Trophoblast cell (in vitro differentiated cells and primary cell): ENCODE measurements at regions not wholly inside any gene's neighbourhood (a gene's known extent, or its start where the extent isn't known, plus 50 kb on each side); places are given as distances from the start of the nearest gene placed in this dataset.
A peak's percentile ranks its signal among the peaks of the same experiment; 100 is the strongest.
"Not testable (repeated sequence)": the region's sequence is repeated elsewhere in the genome, so short reads cannot be mapped to it uniquely, and the experiment has no call there.

Experiments
- DNase-seq, 2 donors: peaks; one replicate each; pipeline ENCODE4 v3.0.0-alpha.2; 2016
- H2AFZ ChIP-seq: 2 replicates; pipeline ENCODE4 v1.6.1; 2013; ENCODE audit warnings: low read length, moderate library complexity, mild to moderate bottlenecking; ENCODE audit not compliant: insufficient read depth, poor library complexity
- H2AK5ac ChIP-seq: 2 replicates; pipeline ENCODE4 v1.6.1; 2013; ENCODE audit warnings: mild to moderate bottlenecking, low read length
- H2BK120ac ChIP-seq: 2 replicates; pipeline ENCODE4 v1.6.1; 2013; ENCODE audit warnings: low read length, mild to moderate bottlenecking, moderate library complexity; ENCODE audit not compliant: insufficient read depth, poor library complexity
- H2BK12ac ChIP-seq: 2 replicates; pipeline ENCODE4 v1.6.1; 2013; ENCODE audit warnings: mild to moderate bottlenecking, low read length, moderate library complexity
- H2BK5ac ChIP-seq: 2 replicates; pipeline ENCODE4 v1.6.1; 2013; ENCODE audit warnings: low read length, low read depth, moderate library complexity, mild to moderate bottlenecking; ENCODE audit not compliant: poor library complexity
- H3K14ac ChIP-seq: 2 replicates; pipeline ENCODE4 v1.6.1; 2013; ENCODE audit warnings: mild to moderate bottlenecking, low read length
- H3K18ac ChIP-seq: 2 replicates; pipeline ENCODE4 v1.6.1; 2013; ENCODE audit warnings: mild to moderate bottlenecking, low read length
- H3K23ac ChIP-seq: 2 replicates; pipeline ENCODE4 v1.6.1; 2013; ENCODE audit warnings: low read length
- H3K27ac ChIP-seq: 2 replicates; pipeline ENCODE4 v1.5.1; 2013; ENCODE audit warnings: low read depth, mild to moderate bottlenecking, inconsistent platforms, low read length, moderate library complexity
- H3K27me3 ChIP-seq: 2 replicates; pipeline ENCODE4 v1.6.1; 2013; ENCODE audit warnings: inconsistent platforms, mild to moderate bottlenecking, low read length, moderate library complexity; ENCODE audit not compliant: insufficient read depth
- H3K36me3 ChIP-seq, 2 experiments: 1 replicate in 1 of 2; 2 replicates in 1 of 2; pipeline ENCODE4 v1.6.1; 2013; ENCODE audit warnings: low read length in 2 of 2, mild to moderate bottlenecking in 2 of 2, moderate library complexity in 1 of 2; ENCODE audit not compliant: insufficient read depth in 2 of 2, control insufficient read depth in 1 of 2
- H3K4ac ChIP-seq: 2 replicates; pipeline ENCODE4 v1.6.1; 2013; ENCODE audit warnings: low read depth, mild to moderate bottlenecking, low read length, moderate library complexity
- H3K4me1 ChIP-seq, 2 experiments: 1 replicate in 1 of 2; 2 replicates in 1 of 2; pipeline ENCODE4 v1.6.1; 2013; ENCODE audit warnings: low read length in 2 of 2, mild to moderate bottlenecking in 2 of 2, moderate library complexity in 1 of 2; ENCODE audit not compliant: insufficient read depth in 2 of 2, control insufficient read depth in 1 of 2
- H3K4me2 ChIP-seq: 2 replicates; pipeline ENCODE4 v1.6.1; 2013; ENCODE audit warnings: inconsistent platforms, mild to moderate bottlenecking, low read length, moderate library complexity
- H3K4me3 ChIP-seq: 2 replicates; pipeline ENCODE4 v1.5.1; 2013; ENCODE audit warnings: mild to moderate bottlenecking, low read depth, low read length, inconsistent platforms
- H3K79me1 ChIP-seq: one replicate; pipeline ENCODE4 v1.6.1; 2013; ENCODE audit warnings: low read length
- H3K79me2 ChIP-seq: 2 replicates; pipeline ENCODE4 v1.6.1; 2013; ENCODE audit warnings: low read length, mild to moderate bottlenecking; ENCODE audit not compliant: control insufficient read depth, insufficient read depth, poor library complexity
- H3K9ac ChIP-seq: 2 replicates; pipeline ENCODE4 v1.6.1; 2013; ENCODE audit warnings: mild to moderate bottlenecking, low read length
- H3K9me3 ChIP-seq: 2 replicates; pipeline ENCODE4 v1.6.1; 2013; ENCODE audit warnings: low read depth, mild to moderate bottlenecking, control low read depth, inconsistent platforms, low read length; ENCODE audit not compliant: insufficient read depth
- H4K12ac ChIP-seq: 2 replicates; pipeline ENCODE4 v1.6.1; 2013; ENCODE audit warnings: low read depth, mild to moderate bottlenecking, low read length, moderate library complexity
- H4K8ac ChIP-seq: 2 replicates; pipeline ENCODE4 v1.6.1; 2013; ENCODE audit warnings: low read depth, mild to moderate bottlenecking, low read length, moderate library complexity
- H4K91ac ChIP-seq: one replicate; pipeline ENCODE4 v1.6.1; 2013; ENCODE audit warnings: low read depth, mild to moderate bottlenecking, low read length, moderate library complexity
- WGBS: extraction: QIAGEN DNeasy Blood & Tissue Kit; methylation state at CpG from one replicate; pipeline ENCODE4 v1.1.7; 2013; ENCODE audit warnings: missing lambda C conversion rate; ENCODE audit not compliant: insufficient read length, insufficient coverage; ENCODE audit errors: extremely low coverage; 5-methylcytosine and 5-hydroxymethylcytosine counted together

DNA sequence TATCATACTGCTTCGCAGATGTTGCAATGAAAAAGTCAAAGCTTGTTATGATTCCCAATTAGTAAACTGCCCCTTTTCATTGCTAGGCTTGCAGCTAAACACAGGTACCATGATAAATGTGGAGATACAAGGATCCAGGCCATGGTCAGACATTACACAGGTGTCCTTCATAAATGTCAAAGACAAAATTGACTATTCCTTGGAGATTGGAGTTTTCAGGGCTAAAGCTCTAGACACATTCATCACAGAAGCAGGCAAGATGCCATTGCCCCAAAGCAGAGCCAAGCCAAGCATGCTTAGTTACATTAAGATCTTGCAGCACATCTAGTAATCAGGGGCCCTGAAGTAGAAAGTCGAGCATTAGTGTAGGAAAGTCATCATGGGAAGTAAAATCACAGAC, 111.3 kb upstream of the INTU start:
- Histone ChIP-seq H3K9ac (no peak overlapping the region), H3K18ac (no peak overlapping the region), H3K14ac (no peak overlapping the region), H4K12ac (no peak overlapping the region), H2BK12ac (no peak overlapping the region), H3K36me3 (no peaks in the 10 kb centered on the region), H2AK5ac (no peak overlapping the region), H2BK5ac (no peak overlapping the region), H3K79me2 (no peaks in the 10 kb centered on the region), H3K4me3 (no peak overlapping the region), H2BK120ac (no peak overlapping the region), H2AFZ (no peak overlapping the region), H3K4me1 (peaks cover 0 to 4% of the 10 kb centered on the region in 2 experiments), H3K9me3 (no peaks in the 10 kb centered on the region), H3K27me3 (no peaks in the 10 kb centered on the region), H4K8ac (no peak overlapping the region), H4K91ac (no peak overlapping the region), H3K23ac (no peak overlapping the region), H3K4ac (no peak overlapping the region), H3K79me1 (no peaks in the 10 kb centered on the region), H3K27ac (no peak overlapping the region), H3K4me2 (no peak overlapping the region)
- no peak for DNase-seq
- no CpG with 5 or more reads among the region's 2 CpGs for WGBS

- Histone ChIP-seq H4K91ac (no peak overlapping the region), H4K12ac (no peak overlapping the region)
- no CpG with 5 or more reads among the region's 1 CpG for WGBS
Observed at GRCh38 chr4:127523369-127523768, 109.4 kb upstream of the INTU start.

DNA sequence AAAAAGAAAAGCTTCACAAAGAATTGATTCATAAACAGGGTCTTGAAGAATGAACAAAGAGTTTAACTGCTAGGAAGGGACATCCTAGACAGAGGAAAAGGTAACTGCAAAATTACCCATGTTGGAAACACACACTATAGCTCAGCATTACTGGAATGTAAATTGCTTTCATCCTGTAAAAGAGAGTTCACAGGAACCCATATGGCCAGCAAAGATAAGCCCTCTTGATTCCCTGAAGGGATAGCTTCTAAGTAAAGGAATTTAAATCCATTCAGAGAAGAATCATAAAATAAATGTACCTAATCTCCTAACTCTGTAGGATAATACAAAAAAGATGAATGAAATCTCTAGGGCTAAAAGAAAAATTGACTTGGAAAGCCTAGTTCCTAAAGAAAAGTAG, 107.1 kb upstream of the INTU start:
- Histone ChIP-seq H2AFZ (no peak overlapping the region), H4K12ac (no peak overlapping the region), H3K9ac (no peak overlapping the region), H3K79me1 (no peaks in the 10 kb centered on the region), H3K4me2 (peak overlapping the region; percentile 12), H3K4ac (no peak overlapping the region), H3K79me2 (no peaks in the 10 kb centered on the region), H2BK5ac (no peak overlapping the region), H4K8ac (no peak overlapping the region), H2BK120ac (no peak overlapping the region), H3K14ac (no peak overlapping the region), H3K27ac (peak overlapping the region; percentile 40), H3K4me1 (peaks cover 2 to 4% of the 10 kb centered on the region in 2 experiments), H3K36me3 (no peaks in the 10 kb centered on the region), H3K23ac (no peak overlapping the region), H3K27me3 (no peaks in the 10 kb centered on the region), H2AK5ac (no peak overlapping the region), H2BK12ac (no peak overlapping the region), H3K4me3 (no peak overlapping the region), H4K91ac (no peak overlapping the region), H3K9me3 (no peaks in the 10 kb centered on the region), H3K18ac (no peak overlapping the region)
- DNase-seq = no peak

More at GRCh38 chr4:127523369-127523768, 109.4 kb upstream of the INTU start:
- Histone ChIP-seq H3K4me3 (no peak overlapping the region), H3K9ac (no peak overlapping the region), H3K79me2 (no peaks in the 10 kb centered on the region), H3K27me3 (no peaks in the 10 kb centered on the region), H3K9me3 (no peaks in the 10 kb centered on the region), H2BK5ac (no peak overlapping the region), H3K14ac (no peak overlapping the region), H3K23ac (no peak overlapping the region), H3K4me1 (peaks cover 2 to 4% of the 10 kb centered on the region in 2 experiments), H3K18ac (no peak overlapping the region), H2AFZ (no peak overlapping the region), H3K79me1 (no peaks in the 10 kb centered on the region), H3K27ac (no peak overlapping the region), H2AK5ac (no peak overlapping the region), H3K4me2 (no peak overlapping the region), H4K8ac (no peak overlapping the region), H2BK12ac (no peak overlapping the region), H3K36me3 (no peaks in the 10 kb centered on the region), H3K4ac (no peak overlapping the region), H2BK120ac (no peak overlapping the region)
- no peak for DNase-seq

DNA sequence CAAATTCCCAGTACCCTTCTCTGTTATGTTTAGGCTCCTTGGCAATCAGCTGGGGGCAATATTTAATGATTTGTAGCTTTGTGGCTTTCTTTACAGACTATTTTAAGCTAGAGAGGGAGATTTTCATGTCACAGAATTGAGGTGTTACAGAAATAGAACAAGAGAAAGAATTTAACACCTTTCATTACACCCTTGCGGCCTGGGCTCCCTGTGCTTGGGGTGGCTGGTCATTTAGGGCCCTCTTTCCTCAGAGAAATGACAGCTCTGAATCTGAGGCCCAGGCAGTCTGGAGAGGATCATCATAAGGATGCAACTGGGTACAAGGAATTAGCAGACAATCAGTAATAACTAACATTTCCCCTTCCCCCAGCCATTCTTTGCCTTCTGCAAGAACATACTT, 104.5 kb upstream of the INTU start:
- Histone ChIP-seq H3K14ac (no peak overlapping the region), H3K9ac (no peak overlapping the region), H3K23ac (no peak overlapping the region), H3K4me3 (no peak overlapping the region), H3K18ac (no peak overlapping the region), H3K4me1 (peaks cover 0 to 2% of the 10 kb centered on the region in 2 experiments), H3K4ac (no peak overlapping the region), H4K8ac (no peak overlapping the region), H3K79me1 (no peaks in the 10 kb centered on the region), H3K27ac (no peak overlapping the region), H4K91ac (no peak overlapping the region), H3K9me3 (no peaks in the 10 kb centered on the region), H2AFZ (no peak overlapping the region), H2BK12ac (no peak overlapping the region), H2BK5ac (no peak overlapping the region), H3K79me2 (no peaks in the 10 kb centered on the region), H2AK5ac (no peak overlapping the region), H3K4me2 (no peak overlapping the region), H4K12ac (no peak overlapping the region), H3K27me3 (no peaks in the 10 kb centered on the region), H2BK120ac (no peak overlapping the region), H3K36me3 (no peaks in the 10 kb centered on the region)
- no CpG with 5 or more reads among the region's 1 CpG for WGBS
- DNase-seq = no peak

DNA sequence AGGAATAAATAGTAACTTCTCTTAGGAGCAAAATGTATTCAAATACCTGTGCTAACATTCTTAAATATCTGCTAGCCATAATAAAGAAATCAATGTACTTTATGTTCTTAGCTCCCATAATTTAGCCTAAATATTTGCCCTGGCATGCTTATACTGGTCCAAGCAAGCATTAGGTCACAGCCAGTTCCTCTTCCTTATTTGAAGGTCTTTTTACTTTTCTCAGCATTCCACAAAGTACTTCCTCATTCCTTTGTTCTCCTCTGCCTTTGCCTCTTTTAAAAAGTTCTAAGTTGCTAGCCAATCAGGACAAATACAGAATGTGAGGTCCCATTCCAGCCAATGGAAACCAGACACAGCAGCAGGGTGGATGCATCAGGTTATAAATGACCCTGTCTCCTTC, 102.9 kb upstream of the INTU start:
- not testable (repeated sequence) for H2AK5ac ChIP-seq, H4K8ac ChIP-seq, H3K79me2 ChIP-seq, H4K12ac ChIP-seq, H3K14ac ChIP-seq, DNase-seq, H3K27ac ChIP-seq, H3K36me3 ChIP-seq, H2BK5ac ChIP-seq, H3K9ac ChIP-seq, H3K9me3 ChIP-seq, H3K18ac ChIP-seq, H3K4me3 ChIP-seq, H2AFZ ChIP-seq, H3K4ac ChIP-seq, H3K27me3 ChIP-seq, H3K4me2 ChIP-seq, H3K79me1 ChIP-seq, H3K4me1 ChIP-seq, H2BK12ac ChIP-seq, H3K23ac ChIP-seq, H4K91ac ChIP-seq, H2BK120ac ChIP-seq
